ENCODE measurements at regions not wholly inside any gene's neighbourhood (a gene's known extent, or its start where the extent isn't known, plus 50 kb on each side); places are given as distances from the start of the nearest gene placed in this dataset.

- TF ChIP-seq, protein P1, sequence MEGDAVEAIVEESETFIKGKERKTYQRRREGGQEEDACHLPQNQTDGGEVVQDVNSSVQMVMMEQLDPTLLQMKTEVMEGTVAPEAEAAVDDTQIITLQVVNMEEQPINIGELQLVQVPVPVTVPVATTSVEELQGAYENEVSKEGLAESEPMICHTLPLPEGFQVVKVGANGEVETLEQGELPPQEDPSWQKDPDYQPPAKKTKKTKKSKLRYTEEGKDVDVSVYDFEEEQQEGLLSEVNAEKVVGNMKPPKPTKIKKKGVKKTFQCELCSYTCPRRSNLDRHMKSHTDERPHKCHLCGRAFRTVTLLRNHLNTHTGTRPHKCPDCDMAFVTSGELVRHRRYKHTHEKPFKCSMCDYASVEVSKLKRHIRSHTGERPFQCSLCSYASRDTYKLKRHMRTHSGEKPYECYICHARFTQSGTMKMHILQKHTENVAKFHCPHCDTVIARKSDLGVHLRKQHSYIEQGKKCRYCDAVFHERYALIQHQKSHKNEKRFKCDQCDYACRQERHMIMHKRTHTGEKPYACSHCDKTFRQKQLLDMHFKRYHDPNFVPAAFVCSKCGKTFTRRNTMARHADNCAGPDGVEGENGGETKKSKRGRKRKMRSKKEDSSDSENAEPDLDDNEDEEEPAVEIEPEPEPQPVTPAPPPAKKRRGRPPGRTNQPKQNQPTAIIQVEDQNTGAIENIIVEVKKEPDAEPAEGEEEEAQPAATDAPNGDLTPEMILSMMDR (IDR thresholded peaks at IDR 0.05), result no peak
- TF ChIP-seq POLR2A (IDR thresholded peaks at IDR 0.05), result no peak
Observed at GRCh38 chrX:7318241-7318640, 170.3 kb upstream of the PUDP start.

Data from body of pancreas (tissue), 4 donors.